ENCODE measurements at regions not wholly inside any gene's neighbourhood (a gene's known extent, or its start where the extent isn't known, plus 50 kb on each side); places are given as distances from the start of the nearest gene placed in this dataset.

- Mint-ChIP-seq H3K4me3 (no peak overlapping the region), H3K9me3 (peaks cover 5% of the 10 kb centered on the region), H3K4me1 (no peaks in the 10 kb centered on the region), H3K27me3 (no peaks in the 10 kb centered on the region), H3K27ac (no peak overlapping the region), H3K36me3 (no peaks in the 10 kb centered on the region)
- no peak for DNase-seq
These were observed 197.9 kb downstream of the OTOR start for GRCh38 chr20:16946097-16946496.

- H3K4me3 Mint-ChIP-seq = no peak overlapping the region
- H3K4me1 Mint-ChIP-seq = no peaks in the 10 kb centered on the region
- no peak overlapping the region for H3K27ac Mint-ChIP-seq
- peaks cover 6% of the 10 kb centered on the region for H3K9me3 Mint-ChIP-seq
- H3K36me3 Mint-ChIP-seq = no peaks in the 10 kb centered on the region
- DNase-seq = no peak
- no peaks in the 10 kb centered on the region for H3K27me3 Mint-ChIP-seq
These were observed 199.3 kb downstream of the OTOR start for GRCh38 chr20:16947479-16947878.

GRCh38 chr20:16951876-16952275 is 203.7 kb downstream of the OTOR start:
- no peak overlapping the region for H3K27ac Mint-ChIP-seq
- no peaks in the 10 kb centered on the region for H3K36me3 Mint-ChIP-seq
- no peaks in the 10 kb centered on the region for H3K4me1 Mint-ChIP-seq
- H3K4me3 Mint-ChIP-seq = no peak overlapping the region
- no peak for DNase-seq
- no peaks in the 10 kb centered on the region for H3K27me3 Mint-ChIP-seq
- peaks cover 6% of the 10 kb centered on the region for H3K9me3 Mint-ChIP-seq

- Mint-ChIP-seq H3K27ac (no peak overlapping the region), H3K27me3 (no peaks in the 10 kb centered on the region), H3K36me3 (no peaks in the 10 kb centered on the region), H3K9me3 (peaks cover 6% of the 10 kb centered on the region), H3K4me3 (no peak overlapping the region), H3K4me1 (no peaks in the 10 kb centered on the region)
- DNase-seq = no peak
These were observed 204.8 kb downstream of the OTOR start for GRCh38 chr20:16952965-16953364.

GRCh38 chr20:16953858-16954257 is 205.7 kb downstream of the OTOR start:
- no peaks in the 10 kb centered on the region for H3K27me3 Mint-ChIP-seq

GRCh38 chr20:16955462-16955861 is 207.3 kb downstream of the OTOR start:
- Mint-ChIP-seq H3K9me3 (peaks cover 10% of the 10 kb centered on the region), H3K4me1 (no peaks in the 10 kb centered on the region), H3K4me3 (no peak overlapping the region), H3K27ac (no peak overlapping the region), H3K36me3 (no peaks in the 10 kb centered on the region), H3K27me3 (no peaks in the 10 kb centered on the region)
- no peak for DNase-seq

More at GRCh38 chr20:16953858-16954257, 205.7 kb downstream of the OTOR start:
- H3K4me1 Mint-ChIP-seq = no peaks in the 10 kb centered on the region
- H3K9me3 Mint-ChIP-seq = peaks cover 5% of the 10 kb centered on the region
- H3K27ac Mint-ChIP-seq = no peak overlapping the region
- no peak overlapping the region for H3K4me3 Mint-ChIP-seq
- H3K36me3 Mint-ChIP-seq = no peaks in the 10 kb centered on the region
- no peak for DNase-seq

GRCh38 chr20:16955971-16956370 is 207.8 kb downstream of the OTOR start:
- no peak overlapping the region for H3K4me3 Mint-ChIP-seq
- no peaks in the 10 kb centered on the region for H3K36me3 Mint-ChIP-seq
- no peak overlapping the region for H3K27ac Mint-ChIP-seq
- H3K9me3 Mint-ChIP-seq = peaks cover 6% of the 10 kb centered on the region
- no peaks in the 10 kb centered on the region for H3K27me3 Mint-ChIP-seq
- no peak for DNase-seq
- no peaks in the 10 kb centered on the region for H3K4me1 Mint-ChIP-seq

GRCh38 chr20:16965401-16965800 is 217.2 kb downstream of the OTOR start:
- Mint-ChIP-seq H3K9me3 (peaks cover 1% of the 10 kb centered on the region), H3K27me3 (peaks cover 3% of the 10 kb centered on the region), H3K4me1 (no peaks in the 10 kb centered on the region), H3K36me3 (no peaks in the 10 kb centered on the region), H3K27ac (no peak overlapping the region), H3K4me3 (no peak overlapping the region)
- no peak for DNase-seq

GRCh38 chr20:16966276-16966880 is 218.2 kb downstream of the OTOR start:
- DNase-seq = no peak
- Mint-ChIP-seq H3K4me3 (no peak overlapping the region), H3K4me1 (no peaks in the 10 kb centered on the region), H3K9me3 (peaks cover 1% of the 10 kb centered on the region), H3K36me3 (no peaks in the 10 kb centered on the region), H3K27ac (no peak overlapping the region), H3K27me3 (peaks cover 3% of the 10 kb centered on the region)

GRCh38 chr20:16968099-16968498 is 219.9 kb downstream of the OTOR start:
- H3K27ac Mint-ChIP-seq = no peak overlapping the region
- H3K9me3 Mint-ChIP-seq = peaks cover 1% of the 10 kb centered on the region
- no peaks in the 10 kb centered on the region for H3K36me3 Mint-ChIP-seq

GRCh38 chr20:16970776-16971175 is 222.6 kb downstream of the OTOR start:
- Mint-ChIP-seq H3K4me3 (no peak overlapping the region), H3K4me1 (no peaks in the 10 kb centered on the region), H3K27ac (no peak overlapping the region), H3K9me3 (peaks cover 1% of the 10 kb centered on the region), H3K36me3 (no peaks in the 10 kb centered on the region), H3K27me3 (no peaks in the 10 kb centered on the region)
- DNase-seq = no peak

More at GRCh38 chr20:16968099-16968498, 219.9 kb downstream of the OTOR start:
- H3K4me1 Mint-ChIP-seq = no peaks in the 10 kb centered on the region
- H3K27me3 Mint-ChIP-seq = no peaks in the 10 kb centered on the region
- DNase-seq = no peak
- H3K4me3 Mint-ChIP-seq = no peak overlapping the region

GRCh38 chr20:16974080-16974854 is 226.1 kb downstream of the OTOR start:
- Mint-ChIP-seq H3K27ac (no peak overlapping the region), H3K36me3 (no peaks in the 10 kb centered on the region), H3K4me1 (no peaks in the 10 kb centered on the region), H3K4me3 (no peak overlapping the region), H3K9me3 (peaks cover 3% of the 10 kb centered on the region), H3K27me3 (no peaks in the 10 kb centered on the region)
- DNase-seq = no peak

GRCh38 chr20:16974855-16975162 is 226.7 kb downstream of the OTOR start:
- Mint-ChIP-seq H3K27ac (no peak overlapping the region), H3K4me1 (no peaks in the 10 kb centered on the region), H3K9me3 (peaks cover 2% of the 10 kb centered on the region), H3K4me3 (no peak overlapping the region), H3K27me3 (no peaks in the 10 kb centered on the region), H3K36me3 (no peaks in the 10 kb centered on the region)
- DNase-seq = no peak

- Mint-ChIP-seq H3K9me3 (peaks cover 2% of the 10 kb centered on the region), H3K36me3 (no peaks in the 10 kb centered on the region), H3K4me1 (no peaks in the 10 kb centered on the region), H3K27me3 (no peaks in the 10 kb centered on the region), H3K4me3 (no peak overlapping the region), H3K27ac (no peak overlapping the region)
- no peak for DNase-seq
These were observed 227.5 kb downstream of the OTOR start for GRCh38 chr20:16975682-16976081.

GRCh38 chr20:16978497-16978896 is 230.3 kb downstream of the OTOR start:
- Mint-ChIP-seq H3K27me3 (no peaks in the 10 kb centered on the region), H3K36me3 (no peaks in the 10 kb centered on the region), H3K4me1 (no peaks in the 10 kb centered on the region)

GRCh38 chr20:16982091-16982726 is 234.1 kb downstream of the OTOR start:
- no peak for DNase-seq
- Mint-ChIP-seq H3K9me3 (peaks cover 2% of the 10 kb centered on the region), H3K36me3 (no peaks in the 10 kb centered on the region), H3K4me3 (no peak overlapping the region), H3K4me1 (no peaks in the 10 kb centered on the region), H3K27ac (no peak overlapping the region), H3K27me3 (no peaks in the 10 kb centered on the region)

More at GRCh38 chr20:16978497-16978896, 230.3 kb downstream of the OTOR start:
- Mint-ChIP-seq H3K9me3 (peaks cover 2% of the 10 kb centered on the region), H3K4me3 (no peak overlapping the region), H3K27ac (no peak overlapping the region)
- DNase-seq = no peak
